ENCODE measurements at regions not wholly inside any gene's neighbourhood (a gene's known extent, or its start where the extent isn't known, plus 50 kb on each side); places are given as distances from the start of the nearest gene placed in this dataset.

- peaks cover 3% of the 10 kb centered on the region; the same call in 1 of the 2 replicates for H3K9me3 ChIP-seq (replicated peaks; ENCODE audit: control insufficient read depth, insufficient read depth, low read depth, low read length)
- POLR2A ChIA-PET, result interaction anchor here (1.5 kb wide), 1 partner anchor 160 kb away, joined by 4 read pairs; no protein-coding TSS in a partner anchor
- CTCF ChIA-PET (ENCODE audit: low intra/inter-chr PET ratio), result no interaction called here
- H3K79me2 ChIP-seq (ENCODE audit: control insufficient read depth, insufficient read depth, low read length), result peaks cover 69% of the 10 kb centered on the region
- peak overlapping the region; percentile 40 to 95; a peak in 3 of 4 replicates for H3K9ac ChIP-seq (ENCODE audit: insufficient read depth in 1 of 2, low read depth in 2 of 2, low read length in 2 of 2)
- peaks cover 0 to 4% of the 10 kb centered on the region in 2 experiments; a peak in 3 of 5 replicates for H3K4me1 ChIP-seq (replicated peaks in 1 of 2; ENCODE audit: control insufficient read depth in 2 of 2, insufficient read depth in 2 of 2, low read length in 2 of 2)
- WGBS (ENCODE audit: insufficient coverage, low coverage, missing lambda C conversion rate), result 0% methylated on average over 3 of the region's 3 CpGs
- H3K36me3 ChIP-seq (ENCODE audit: control insufficient read depth, insufficient read depth, low read length), result no peaks in the 10 kb centered on the region
- intact Hi-C loops (cut with micrococcal nuclease), result no loop called here
- in situ Hi-C loops (cut with MboI), result loop anchor here (5.0 kb wide), 1 partner anchor 153 kb away; no protein-coding TSS in a partner anchor
- BruUV-seq (replicated peaks), result TSS peak; percentile 66
- no peaks in the 10 kb centered on the region for H3K27me3 ChIP-seq (ENCODE audit: control insufficient read depth in 2 of 2, insufficient read depth in 2 of 2, low read length in 2 of 2)
- no peak for DNase-seq (ENCODE audit: extremely low read depth in 1 of 4, low spot score in 3 of 4)
- H4K20me1 ChIP-seq (replicated peaks; ENCODE audit: control insufficient read depth, insufficient read depth, low read length), result no peaks in the 10 kb centered on the region
- H3K9me1 ChIP-seq (ENCODE audit: control insufficient read depth, insufficient read depth, low read length), result no peaks in the 10 kb centered on the region
- H3K4me3 ChIP-seq, result peak overlapping the region; percentile 60
- peak overlapping the region; percentile 82 for H3K4me2 ChIP-seq (ENCODE audit: insufficient read depth, low read length)
- H3K27ac ChIP-seq (ENCODE audit: extremely low read depth, low read depth, low read length), result peak overlapping the region; percentile 97
- peak overlapping the region; percentile 73 for H2AFZ ChIP-seq (ENCODE audit: low read depth, low read length)
- ATAC-seq, result peak; percentile 23
- no peak for FAIRE-seq
- TF ChIP-seq ZNF707 (CRISPR knock-in tag; conservative IDR thresholded peaks at IDR 0.05), result no peak
- TF ChIP-seq HMGXB4 (CRISPR knock-in tag; IDR thresholded peaks at IDR 0.05), result no peak
- TF ChIP-seq ELF2 (CRISPR knock-in tag; IDR thresholded peaks at IDR 0.05), result peak; percentile 56; the same call in 1 of the 2 replicates
- no peak for TF ChIP-seq ZNF77 (CRISPR knock-in tag; IDR thresholded peaks at IDR 0.05)
- peak; percentile 13; the same call in 1 of the 2 replicates for TF ChIP-seq ELF1 (tag; IDR thresholded peaks at IDR 0.05)
- 0 out of 2 replicates have a peak, but pooled peaks have one; percentile 15 for TF ChIP-seq POLR2G (IDR thresholded peaks at IDR 0.05; ENCODE audit: low read depth, low read length)
- 0 out of 2 replicates have a peak, but pooled peaks have one; percentile 10 for TF ChIP-seq ZBTB2 (IDR thresholded peaks at IDR 0.05)
- TF ChIP-seq ZBTB5 (IDR thresholded peaks at IDR 0.05), result no peak
- TF ChIP-seq MXI1 (IDR thresholded peaks at IDR 0.05; ENCODE audit: low read depth, low read length), result no peak
- TF ChIP-seq RBFOX2 (IDR thresholded peaks at IDR 0.05; ENCODE audit: low read depth, low read length), result peak; percentile 43; the same call in 1 of the 2 replicates
- no peak for TF ChIP-seq ZNF274 (IDR thresholded peaks at IDR 0.05; ENCODE audit: borderline replicate concordance, low read depth, low read length)
- peak in 1 of 2 experiments; percentile 51; a peak in 1 of 4 replicates for TF ChIP-seq HDAC1 (IDR thresholded peaks at IDR 0.05)
- TF ChIP-seq POLR2A (conservative IDR thresholded peaks at IDR 0.05), result peak; percentile 45
- TF ChIP-seq ZNF644 (tag; IDR thresholded peaks at IDR 0.05; ENCODE audit: low read depth), result peak; percentile 40; the same call in 1 of the 2 replicates
- TF ChIP-seq BHLHE40 (IDR thresholded peaks at IDR 0.05; ENCODE audit: low read length), result no peak
- peak; percentile 62; the same call in 1 of the 2 replicates for TF ChIP-seq LARP7 (IDR thresholded peaks at IDR 0.05)
- no peak for TF ChIP-seq XRCC4 (IDR thresholded peaks at IDR 0.05; ENCODE audit: extremely low read depth, insufficient read depth, insufficient read length)
- TF ChIP-seq POLR3G (IDR thresholded peaks at IDR 0.05; ENCODE audit: extremely low read depth, insufficient read length, insufficient replicate concordance), result no peak
Measured at GRCh38 chr6:68040780-68041179, 594.3 kb upstream of the ADGRB3 start.

All from K562 (cell line).